ENCODE measurements at regions not wholly inside any gene's neighbourhood (a gene's known extent, or its start where the extent isn't known, plus 50 kb on each side); places are given as distances from the start of the nearest gene placed in this dataset.

DNA sequence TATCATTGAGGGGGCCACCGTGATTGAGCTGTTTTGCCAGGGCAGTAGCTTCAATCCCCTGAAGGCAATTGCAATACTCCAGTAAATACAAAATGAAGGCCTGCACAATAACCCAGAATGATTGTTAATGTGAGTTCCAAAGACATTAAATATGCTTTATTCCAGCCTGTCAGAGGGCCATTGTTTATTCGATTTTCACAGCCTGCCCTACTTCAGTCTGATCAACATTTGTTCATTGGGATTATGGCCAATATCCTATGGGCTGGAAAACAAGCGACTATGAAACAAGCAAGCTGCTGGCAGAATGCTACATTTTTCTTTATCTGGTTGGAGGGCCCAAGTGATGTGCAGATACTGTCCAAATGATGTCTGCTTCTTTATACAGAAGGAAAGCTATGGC lies 543.1 kb downstream of the TLE1 start:
- ATAC-seq (no peak), DNase-seq (no peak)
- intact Hi-C loops (cut with DNase I): no loop called here
- H3K4me3 ChIP-seq: no peak overlapping the region
- H3K27ac ChIP-seq: no peak overlapping the region
- H3K27me3 ChIP-seq (ENCODE audit: insufficient read depth in 3 of 3, low read length in 2 of 3): no peaks in the 10 kb centered on the region
- H3K4me1 ChIP-seq: no peaks in the 10 kb centered on the region
- no peaks in the 10 kb centered on the region for H3K36me3 ChIP-seq (ENCODE audit: insufficient read depth in 1 of 2, low read depth in 1 of 2)
- H3K9me3 ChIP-seq: no peaks in the 10 kb centered on the region
- TF ChIP-seq, protein P1, sequence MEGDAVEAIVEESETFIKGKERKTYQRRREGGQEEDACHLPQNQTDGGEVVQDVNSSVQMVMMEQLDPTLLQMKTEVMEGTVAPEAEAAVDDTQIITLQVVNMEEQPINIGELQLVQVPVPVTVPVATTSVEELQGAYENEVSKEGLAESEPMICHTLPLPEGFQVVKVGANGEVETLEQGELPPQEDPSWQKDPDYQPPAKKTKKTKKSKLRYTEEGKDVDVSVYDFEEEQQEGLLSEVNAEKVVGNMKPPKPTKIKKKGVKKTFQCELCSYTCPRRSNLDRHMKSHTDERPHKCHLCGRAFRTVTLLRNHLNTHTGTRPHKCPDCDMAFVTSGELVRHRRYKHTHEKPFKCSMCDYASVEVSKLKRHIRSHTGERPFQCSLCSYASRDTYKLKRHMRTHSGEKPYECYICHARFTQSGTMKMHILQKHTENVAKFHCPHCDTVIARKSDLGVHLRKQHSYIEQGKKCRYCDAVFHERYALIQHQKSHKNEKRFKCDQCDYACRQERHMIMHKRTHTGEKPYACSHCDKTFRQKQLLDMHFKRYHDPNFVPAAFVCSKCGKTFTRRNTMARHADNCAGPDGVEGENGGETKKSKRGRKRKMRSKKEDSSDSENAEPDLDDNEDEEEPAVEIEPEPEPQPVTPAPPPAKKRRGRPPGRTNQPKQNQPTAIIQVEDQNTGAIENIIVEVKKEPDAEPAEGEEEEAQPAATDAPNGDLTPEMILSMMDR (IDR thresholded peaks at IDR 0.05): no peak
- 32 to 58% (median 34%) methylated on average over 3 of the region's 3 CpGs for WGBS, 3 donors

GRCh38 chr9:81145331-81145963 lies 543.9 kb downstream of the TLE1 start:
- Histone ChIP-seq H3K4me1 (no peaks in the 10 kb centered on the region), H3K9me3 (no peaks in the 10 kb centered on the region), H3K27ac (no peak overlapping the region), H3K36me3 (ENCODE audit: insufficient read depth in 1 of 2, low read depth in 1 of 2) (no peaks in the 10 kb centered on the region), H3K4me3 (no peak overlapping the region), H3K27me3 (ENCODE audit: insufficient read depth in 3 of 3, low read length in 2 of 3) (no peaks in the 10 kb centered on the region)
- 54 to 61% (median 55%) methylated on average over 10 of the region's 10 CpGs for WGBS, 3 donors
- intact Hi-C loops (cut with DNase I): no loop called here
- no peak for ATAC-seq
- TF ChIP-seq, protein P1 (IDR thresholded peaks at IDR 0.05): no peak
- no peak for DNase-seq

DNA sequence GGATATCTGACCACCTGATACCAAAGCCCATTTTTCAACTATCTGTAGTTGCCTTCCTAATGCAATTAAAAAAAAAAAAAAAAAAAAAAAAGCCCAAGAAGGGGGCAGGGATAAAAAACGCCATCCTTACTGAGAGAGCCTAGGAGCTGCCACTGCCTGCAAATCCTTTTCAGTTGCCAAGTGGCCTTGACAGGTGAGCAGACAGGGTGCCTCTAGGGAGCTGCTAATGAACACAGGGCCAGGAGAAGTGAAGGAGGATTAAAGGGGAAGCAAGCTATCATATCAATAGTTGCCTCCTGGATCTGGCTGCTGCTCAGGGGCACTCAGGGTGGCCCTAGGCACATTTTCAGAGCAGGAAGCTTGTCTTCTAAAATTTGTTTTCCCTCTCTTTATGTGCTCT lies 547.4 kb downstream of the TLE1 start:
- no peak overlapping the region for H3K27ac ChIP-seq
- ATAC-seq (no peak), DNase-seq (no peak)
- WGBS, 3 donors: 68 to 71% (median 69%) methylated on average over 1 of the region's 1 CpG
- no peaks in the 10 kb centered on the region for H3K4me1 ChIP-seq
- no peaks in the 10 kb centered on the region for H3K9me3 ChIP-seq
- TF ChIP-seq, protein P1 (IDR thresholded peaks at IDR 0.05): no peak
- no peaks in the 10 kb centered on the region for H3K27me3 ChIP-seq (ENCODE audit: insufficient read depth in 3 of 3, low read length in 2 of 3)
- H3K36me3 ChIP-seq (ENCODE audit: insufficient read depth in 1 of 2, low read depth in 1 of 2): no peaks in the 10 kb centered on the region
- no peak overlapping the region for H3K4me3 ChIP-seq
- intact Hi-C loops (cut with DNase I): no loop called here

DNA sequence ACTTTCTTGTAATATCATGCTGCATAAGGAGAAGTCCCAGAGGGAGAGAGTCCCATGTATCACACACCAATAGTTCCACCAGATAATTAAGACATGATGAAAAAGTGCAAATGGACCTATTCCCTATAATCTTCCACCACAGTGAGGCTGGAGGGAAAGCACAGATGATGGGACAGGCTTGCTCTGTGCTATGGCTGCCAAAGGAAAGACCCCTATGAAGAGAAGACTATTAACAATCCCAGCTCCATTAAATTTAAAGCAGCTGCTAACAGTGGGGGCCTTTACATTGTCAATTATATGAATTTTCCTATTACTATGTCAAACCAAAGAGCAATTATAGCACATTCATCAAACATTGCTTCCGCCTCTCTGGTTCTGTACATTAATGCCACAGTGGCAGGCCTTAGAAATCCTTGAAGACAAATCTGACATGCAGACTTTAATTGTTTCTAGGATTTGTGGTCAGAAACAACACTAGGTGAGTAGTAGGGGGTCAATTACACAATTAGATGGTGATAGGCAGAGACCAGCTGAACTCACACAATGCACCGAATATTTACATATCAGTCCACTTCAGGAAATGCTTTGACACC lies 551.3 kb downstream of the TLE1 start:
- Histone ChIP-seq H3K27me3 (ENCODE audit: insufficient read depth in 3 of 3, low read length in 2 of 3) (no peaks in the 10 kb centered on the region), H3K9me3 (no peaks in the 10 kb centered on the region), H3K27ac (no peak overlapping the region), H3K4me1 (no peaks in the 10 kb centered on the region), H3K36me3 (ENCODE audit: insufficient read depth in 1 of 2, low read depth in 1 of 2) (no peaks in the 10 kb centered on the region), H3K4me3 (no peak overlapping the region)
- DNase-seq: no peak
- TF ChIP-seq, protein P1 (IDR thresholded peaks at IDR 0.05): no peak
- 89 to 98% (median 91%) methylated on average over 2 of the region's 2 CpGs for WGBS, 3 donors
- no peak for ATAC-seq
- intact Hi-C loops (cut with DNase I): no loop called here

GRCh38 chr9:81132796-81133195 lies 556.6 kb downstream of the TLE1 start:
- Histone ChIP-seq H3K4me1 (no peaks in the 10 kb centered on the region), H3K27ac (no peak overlapping the region), H3K9me3 (no peaks in the 10 kb centered on the region), H3K36me3 (ENCODE audit: insufficient read depth in 1 of 2, low read depth in 1 of 2) (no peaks in the 10 kb centered on the region), H3K4me3 (no peak overlapping the region), H3K27me3 (ENCODE audit: insufficient read depth in 3 of 3, low read length in 2 of 3) (no peaks in the 10 kb centered on the region)
- WGBS, 3 donors: 91 to 96% (median 94%) methylated on average over 1 of the region's 1 CpG
- ATAC-seq (no peak), DNase-seq (no peak)
- intact Hi-C loops (cut with DNase I): no loop called here
- TF ChIP-seq, protein P1 (IDR thresholded peaks at IDR 0.05): no peak
